Activated CD4-positive, CD25-positive, alpha-beta regulatory T cell (primary cell): ENCODE measurements at regions not wholly inside any gene's neighbourhood (a gene's known extent, or its start where the extent isn't known, plus 50 kb on each side); places are given as distances from the start of the nearest gene placed in this dataset.
"Not testable (repeated sequence)": the region's sequence is repeated elsewhere in the genome, so short reads cannot be mapped to it uniquely, and the experiment has no call there.

ENCODE experiments used
- DNase-seq, 4 experiments: peaks; one replicate each; lab custom pipeline; 2025; lab: John Stamatoyannopoulos, UW

- no peak for DNase-seq
Measured at GRCh38 chr1:157219182-157219581, 81.0 kb upstream of the ETV3 start.

DNA sequence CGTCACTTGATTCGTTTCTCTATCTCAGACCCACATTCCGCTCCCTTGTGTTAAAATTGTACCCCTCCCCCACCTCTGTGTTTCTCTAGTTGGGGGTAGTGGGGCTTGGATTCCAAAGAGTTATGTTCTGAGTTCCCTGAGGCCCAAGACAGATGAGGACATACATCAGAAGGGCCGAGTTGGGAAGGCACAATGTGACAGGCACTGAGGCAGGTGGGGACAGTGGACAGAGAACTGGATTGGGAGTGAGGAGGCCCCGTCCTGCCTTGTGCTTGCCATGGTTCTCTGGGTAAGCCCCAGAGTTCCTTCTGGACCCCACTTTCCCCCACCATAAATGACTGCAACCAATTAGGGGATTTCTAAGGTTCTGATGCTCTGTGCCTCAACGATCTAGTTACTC, 80.5 kb upstream of the ETV3 start:
- DNase-seq: no peak

DNA sequence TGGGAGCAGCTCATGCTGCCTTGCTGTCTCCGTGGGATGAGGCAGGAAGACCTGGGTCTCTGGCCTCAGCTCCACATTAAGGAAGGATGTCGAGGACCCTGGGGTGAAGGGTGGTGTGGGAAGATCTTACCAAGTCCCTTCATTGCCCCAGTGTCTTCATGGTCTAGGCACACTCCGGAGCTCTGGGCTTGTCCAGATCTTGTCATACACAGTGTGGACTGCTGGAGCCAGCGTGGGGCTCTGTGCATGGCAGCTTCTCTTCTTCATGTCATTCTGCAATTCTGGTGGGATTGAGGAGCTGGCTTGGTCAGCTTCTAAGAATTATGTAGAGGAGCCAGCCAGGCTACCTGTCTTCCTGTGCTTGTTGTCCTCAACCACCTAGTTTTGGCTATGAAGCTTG, 79.3 kb upstream of the ETV3 start:
- no peak for DNase-seq

DNA sequence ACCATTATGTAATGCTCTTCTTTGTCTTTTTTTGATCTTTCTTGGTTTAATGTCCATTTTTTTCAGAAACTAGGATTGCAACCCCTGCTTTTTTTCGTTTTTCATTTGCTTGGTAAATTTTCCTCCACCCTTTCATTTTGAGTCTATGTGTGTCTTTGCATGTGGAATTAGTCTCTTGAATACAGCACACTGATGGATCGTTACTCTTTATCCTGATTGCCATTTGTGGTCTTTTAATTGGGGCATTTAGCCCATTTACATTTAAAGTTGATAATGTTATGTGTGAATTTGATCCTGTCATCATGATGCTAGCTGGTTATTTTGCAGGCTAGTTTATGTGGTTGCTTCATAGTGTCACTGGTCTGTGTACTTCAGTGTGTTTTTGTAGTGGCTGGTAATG, 75.6 kb upstream of the ETV3 start:
- no peak for DNase-seq

GRCh38 chr1:157209514-157209913, 71.3 kb upstream of the ETV3 start:
- DNase-seq: no peak

DNA sequence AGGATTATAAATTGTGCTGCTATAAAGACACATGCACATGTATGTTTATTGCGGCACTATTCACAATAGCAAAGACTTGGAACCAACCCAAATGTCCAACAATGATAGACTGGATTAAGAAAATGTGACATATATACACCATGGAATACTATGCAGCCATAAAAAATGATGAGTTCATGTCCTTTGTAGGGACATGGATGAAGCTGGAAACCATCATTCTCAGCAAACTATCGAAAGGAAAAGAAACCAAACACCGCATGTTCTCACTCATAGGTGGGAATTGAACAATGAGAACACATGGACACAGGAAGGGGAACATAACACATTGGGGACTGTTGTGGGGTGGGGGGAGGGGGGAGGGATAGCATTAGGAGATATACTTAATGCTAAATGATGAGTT, 67.8 kb upstream of the ETV3 start:
- DNase-seq: not testable (repeated sequence)

DNA sequence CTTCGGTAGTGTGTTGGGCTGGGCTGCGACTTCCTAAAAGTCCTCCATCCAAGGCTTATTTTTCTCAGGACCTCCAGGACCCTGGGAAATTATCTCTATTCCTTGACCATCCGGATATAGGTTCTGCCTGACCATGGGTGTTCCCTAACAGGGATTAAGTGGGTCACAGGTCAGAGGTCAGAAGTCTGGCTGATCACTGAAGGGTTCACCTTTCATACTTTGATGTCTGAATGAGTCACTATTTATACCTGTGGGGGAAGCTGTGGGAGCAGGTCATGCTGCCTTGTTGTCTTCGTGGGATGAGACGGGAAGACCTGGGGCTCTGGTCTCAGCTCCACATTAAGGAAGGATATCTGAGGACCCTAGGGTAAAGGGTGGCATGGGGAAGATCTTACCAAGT, 65.0 kb upstream of the ETV3 start:
- no peak for DNase-seq

DNA sequence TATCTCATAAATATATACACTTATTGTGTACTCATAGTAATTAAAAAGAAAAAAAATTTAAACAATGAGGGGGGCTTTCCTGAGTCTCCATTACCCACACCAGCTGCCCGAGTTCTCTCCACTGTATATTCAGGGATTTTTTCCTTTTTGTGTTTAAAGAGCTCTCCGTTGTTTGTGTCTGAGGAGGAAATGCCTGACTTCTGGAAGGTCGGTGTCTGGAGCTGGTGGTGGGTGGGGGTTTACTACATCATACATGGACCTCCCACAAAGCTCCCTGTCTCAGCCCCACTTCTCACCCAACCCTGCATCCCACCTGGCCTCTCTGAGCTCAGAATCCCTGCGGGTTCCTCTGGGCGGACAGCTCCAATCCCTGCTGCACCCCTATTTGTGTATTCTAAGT, 64.1 kb upstream of the ETV3 start:
- DNase-seq: no peak

GRCh38 chr1:157201767-157202166, 63.6 kb upstream of the ETV3 start:
- DNase-seq: no peak

DNA sequence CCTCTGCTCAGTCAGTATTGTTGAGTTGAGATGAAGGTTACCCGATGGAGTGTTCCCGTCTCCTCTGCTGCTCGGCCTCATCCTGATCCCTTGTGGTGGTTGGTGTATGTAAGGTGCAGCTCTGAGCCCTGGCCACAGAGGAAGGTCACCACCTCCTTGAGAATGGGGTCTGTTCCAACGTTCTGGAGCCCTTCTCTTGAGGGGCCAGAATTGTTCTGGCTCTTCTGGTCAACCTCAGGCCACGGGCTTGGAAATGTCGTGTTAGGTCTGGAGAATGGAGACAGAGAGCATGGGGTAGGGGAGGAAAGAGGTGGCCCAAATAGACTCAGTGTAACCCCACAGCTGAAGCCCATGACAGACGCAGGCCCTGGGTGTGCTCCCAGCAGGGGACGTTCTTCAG, 62.3 kb upstream of the ETV3 start:
- DNase-seq: no peak

DNA sequence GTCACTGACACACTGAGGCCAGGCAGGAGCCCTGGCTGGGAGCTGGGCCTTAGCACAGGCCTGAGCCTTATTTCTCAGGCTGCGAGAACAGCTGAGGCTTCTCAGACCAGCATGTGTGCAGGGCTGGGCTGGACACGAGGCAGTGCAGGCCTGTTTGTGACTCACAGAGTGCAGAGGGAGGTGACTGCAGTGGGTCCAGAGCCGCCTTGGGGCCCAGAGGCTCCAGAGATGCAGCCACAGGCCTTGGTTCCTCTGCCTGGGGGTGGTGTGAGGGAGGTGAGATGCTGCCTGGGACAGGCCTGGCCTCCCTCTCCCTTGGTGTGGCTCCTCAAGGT, 61.2 kb upstream of the ETV3 start:
- DNase-seq: no peak

GRCh38 chr1:157198619-157199420, 60.6 kb upstream of the ETV3 start:
- no peak for DNase-seq

DNA sequence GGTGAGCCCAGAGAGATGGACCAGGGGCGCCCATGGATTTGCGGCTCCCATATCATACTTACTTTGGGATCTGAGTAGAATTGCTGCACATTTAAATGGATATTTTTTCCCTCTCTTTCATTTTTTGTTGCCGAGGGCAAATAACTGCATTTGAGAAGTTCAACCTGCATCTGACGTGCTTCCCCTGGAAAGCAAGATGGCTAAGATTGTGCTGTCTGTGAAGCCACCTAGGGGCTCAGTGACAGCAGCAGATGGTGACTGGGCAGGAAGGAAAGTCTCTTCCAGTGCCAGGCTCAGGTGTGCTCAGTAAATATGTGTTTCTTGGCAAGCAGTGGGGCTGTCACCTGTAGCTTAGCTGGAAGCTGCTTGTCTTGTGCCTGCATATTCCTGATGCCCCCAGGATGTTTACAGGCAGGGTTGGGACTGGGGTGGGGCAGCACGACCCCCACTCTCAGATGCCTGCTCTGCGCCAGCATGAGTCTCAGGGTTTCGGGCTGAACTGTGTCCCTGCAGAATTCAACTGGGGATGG, 59.8 kb upstream of the ETV3 start:
- no peak for DNase-seq

- not testable (repeated sequence) for DNase-seq
Measured at GRCh38 chr1:157196670-157197456, 58.7 kb upstream of the ETV3 start.

GRCh38 chr1:157196245-157196543, 58.0 kb upstream of the ETV3 start:
- no peak for DNase-seq

- no peak for DNase-seq
Measured at GRCh38 chr1:157195521-157196244, 57.5 kb upstream of the ETV3 start.

- DNase-seq: no peak
Measured at GRCh38 chr1:157194731-157195520, 56.7 kb upstream of the ETV3 start.

GRCh38 chr1:157193702-157194391, 55.7 kb upstream of the ETV3 start:
- DNase-seq: peak in 3 of 4 experiments; percentile 6 to 31 (median 13)

DNA sequence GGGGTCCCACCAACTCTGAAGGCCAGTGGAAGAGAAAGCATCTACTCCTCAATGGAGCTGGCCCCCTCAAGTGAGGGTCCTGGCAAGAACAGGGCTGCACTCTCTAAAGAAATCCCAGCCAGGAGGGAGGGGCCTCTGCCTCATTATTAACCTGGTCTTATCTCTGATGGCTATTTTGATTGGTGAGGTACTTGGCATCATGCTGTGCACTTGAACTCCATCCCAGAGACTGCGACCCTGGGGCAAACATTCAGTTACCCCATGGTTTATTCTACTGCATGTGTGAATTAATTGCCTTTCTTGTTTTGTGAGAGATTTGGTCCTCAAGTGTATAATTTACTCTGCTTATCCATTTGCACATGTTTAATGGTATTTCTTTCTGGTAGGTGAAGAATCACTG, 55.0 kb upstream of the ETV3 start:
- no peak for DNase-seq

DNA sequence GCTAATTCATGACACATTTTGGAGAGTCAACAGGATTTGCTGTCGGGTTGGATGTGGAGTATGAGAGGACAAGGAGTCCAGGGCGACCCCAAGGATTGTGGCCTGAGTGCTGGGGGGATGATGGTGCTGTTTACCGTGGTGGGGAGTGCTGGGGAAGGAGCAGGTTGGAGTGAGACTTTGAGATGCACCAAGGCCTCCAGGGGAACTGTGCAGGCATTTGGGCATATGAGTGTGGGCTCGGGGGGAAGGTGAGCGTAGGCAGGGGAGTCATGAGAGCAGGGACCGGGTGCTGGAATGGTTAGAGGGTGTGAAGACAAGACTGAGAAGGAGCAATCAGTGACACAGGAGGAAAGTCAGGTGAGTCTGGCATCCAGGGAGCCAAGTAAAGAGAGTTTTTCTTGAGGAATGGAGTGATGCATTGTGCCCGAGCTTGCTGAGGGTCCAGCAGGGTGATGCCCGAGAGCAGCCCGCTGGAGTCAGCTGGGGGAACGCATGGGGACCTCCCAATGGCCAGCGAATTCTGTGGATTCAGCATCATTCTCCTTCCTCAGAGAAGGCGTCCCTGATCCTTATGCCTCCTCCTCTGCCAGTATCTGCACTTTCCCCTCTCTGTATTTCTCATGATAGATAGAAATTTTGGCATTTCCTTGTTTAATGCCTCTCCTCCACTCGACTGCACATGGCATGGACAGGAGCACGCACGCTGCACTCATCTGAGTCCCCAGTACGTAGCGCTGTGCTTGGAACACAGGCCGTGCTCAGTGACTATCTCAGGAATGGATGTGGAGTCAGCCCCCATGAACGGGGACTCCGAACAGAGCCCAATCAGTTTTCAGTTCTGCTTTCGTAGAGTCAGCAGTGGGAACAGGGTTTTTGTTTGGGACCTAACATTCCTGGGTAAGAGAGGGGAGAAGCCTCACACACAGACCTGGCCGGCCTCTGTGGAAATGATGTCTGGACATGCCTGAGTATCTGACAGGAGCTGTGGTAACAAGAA, 52.1 kb upstream of the ETV3 start:
- no peak for DNase-seq
